ENCODE measurements at regions not wholly inside any gene's neighbourhood (a gene's known extent, or its start where the extent isn't known, plus 50 kb on each side); places are given as distances from the start of the nearest gene placed in this dataset.

DNA sequence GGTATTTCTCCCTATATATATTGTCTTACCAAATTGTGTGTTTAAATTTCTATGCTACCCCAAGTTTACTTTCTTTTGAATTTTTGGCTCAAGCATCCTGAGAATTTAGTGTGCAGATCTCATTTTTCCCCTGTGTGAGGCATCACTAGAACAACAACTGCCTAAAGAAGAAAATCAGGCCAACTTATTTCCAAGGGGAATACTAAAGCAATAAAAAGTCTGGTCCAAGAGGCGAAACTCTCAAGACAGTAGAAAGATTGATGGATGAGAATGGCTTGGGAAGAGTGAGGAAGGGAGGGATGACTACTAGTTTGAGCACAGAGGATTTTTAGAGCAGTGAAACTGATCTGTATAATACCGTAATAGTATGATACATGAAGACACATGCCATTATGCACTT, 86.3 kb upstream of the CFAP20DC start:
- no peak for TF ChIP-seq POLR2A (IDR thresholded peaks at IDR 0.05)
- TF ChIP-seq, protein P1, sequence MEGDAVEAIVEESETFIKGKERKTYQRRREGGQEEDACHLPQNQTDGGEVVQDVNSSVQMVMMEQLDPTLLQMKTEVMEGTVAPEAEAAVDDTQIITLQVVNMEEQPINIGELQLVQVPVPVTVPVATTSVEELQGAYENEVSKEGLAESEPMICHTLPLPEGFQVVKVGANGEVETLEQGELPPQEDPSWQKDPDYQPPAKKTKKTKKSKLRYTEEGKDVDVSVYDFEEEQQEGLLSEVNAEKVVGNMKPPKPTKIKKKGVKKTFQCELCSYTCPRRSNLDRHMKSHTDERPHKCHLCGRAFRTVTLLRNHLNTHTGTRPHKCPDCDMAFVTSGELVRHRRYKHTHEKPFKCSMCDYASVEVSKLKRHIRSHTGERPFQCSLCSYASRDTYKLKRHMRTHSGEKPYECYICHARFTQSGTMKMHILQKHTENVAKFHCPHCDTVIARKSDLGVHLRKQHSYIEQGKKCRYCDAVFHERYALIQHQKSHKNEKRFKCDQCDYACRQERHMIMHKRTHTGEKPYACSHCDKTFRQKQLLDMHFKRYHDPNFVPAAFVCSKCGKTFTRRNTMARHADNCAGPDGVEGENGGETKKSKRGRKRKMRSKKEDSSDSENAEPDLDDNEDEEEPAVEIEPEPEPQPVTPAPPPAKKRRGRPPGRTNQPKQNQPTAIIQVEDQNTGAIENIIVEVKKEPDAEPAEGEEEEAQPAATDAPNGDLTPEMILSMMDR (IDR thresholded peaks at IDR 0.05), result no peak

DNA sequence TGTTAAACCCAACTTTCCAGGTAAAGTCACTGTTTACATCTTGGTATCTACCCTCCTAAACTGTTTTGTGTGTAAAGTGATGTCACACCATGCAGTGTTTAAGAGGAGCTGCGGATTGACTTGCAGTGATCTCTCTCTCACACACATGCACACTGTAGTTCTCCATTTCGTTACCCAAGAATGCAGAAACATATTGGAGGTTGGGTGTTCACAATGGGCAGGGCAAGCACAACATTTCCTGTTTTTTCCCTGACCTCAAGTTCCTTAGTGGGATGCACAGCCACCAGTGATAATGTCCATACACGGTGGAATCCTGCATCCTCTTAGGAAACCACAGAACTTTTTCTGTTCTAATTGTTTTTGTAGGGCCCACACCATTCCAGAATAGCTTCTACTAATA, 85.3 kb upstream of the CFAP20DC start:
- DNase-seq, result no peak
- no peak overlapping the region for H3K4me3 ChIP-seq
- H3K27me3 ChIP-seq, result no peaks in the 10 kb centered on the region
- H3K36me3 ChIP-seq (replicated peaks in 1 of 2), result no peaks in the 10 kb centered on the region
- no peaks in the 10 kb centered on the region for H3K9me3 ChIP-seq (replicated peaks in 1 of 3)
- peaks cover 8 to 9% of the 10 kb centered on the region in 2 donors for H3K4me1 ChIP-seq (replicated peaks in 1 of 2)
- WGBS, 4 donors, result 57 to 71% (median 64%) methylated on average over 3 of the region's 3 CpGs
- intact Hi-C loops (cut with DNase I), result loop anchor here in 1 of 2 donors (10.0 kb wide), 1 partner anchor 900 kb away; no protein-coding TSS in a partner anchor
- H3K27ac ChIP-seq, result no peak overlapping the region
- TF ChIP-seq POLR2A (IDR thresholded peaks at IDR 0.05), result no peak
- TF ChIP-seq, protein P1 (IDR thresholded peaks at IDR 0.05), result no peak

More for the DNA sequence above, 86.3 kb upstream of the CFAP20DC start:
- WGBS, 4 donors, result 74 to 96% (median 93%) methylated on average over 2 of the region's 2 CpGs
- H3K27me3 ChIP-seq, result no peaks in the 10 kb centered on the region
- no peak overlapping the region for H3K4me3 ChIP-seq
- H3K4me1 ChIP-seq (replicated peaks in 1 of 2), result peaks cover 4 to 9% of the 10 kb centered on the region in 2 donors
- H3K9me3 ChIP-seq (replicated peaks in 1 of 3), result no peaks in the 10 kb centered on the region
- intact Hi-C loops (cut with DNase I), result loop anchor here in 1 of 2 donors (10.0 kb wide), 1 partner anchor 899 kb away; no protein-coding TSS in a partner anchor
- H3K27ac ChIP-seq, result no peak overlapping the region
- no peaks in the 10 kb centered on the region for H3K36me3 ChIP-seq (replicated peaks in 1 of 2)
- DNase-seq, result no peak

DNA sequence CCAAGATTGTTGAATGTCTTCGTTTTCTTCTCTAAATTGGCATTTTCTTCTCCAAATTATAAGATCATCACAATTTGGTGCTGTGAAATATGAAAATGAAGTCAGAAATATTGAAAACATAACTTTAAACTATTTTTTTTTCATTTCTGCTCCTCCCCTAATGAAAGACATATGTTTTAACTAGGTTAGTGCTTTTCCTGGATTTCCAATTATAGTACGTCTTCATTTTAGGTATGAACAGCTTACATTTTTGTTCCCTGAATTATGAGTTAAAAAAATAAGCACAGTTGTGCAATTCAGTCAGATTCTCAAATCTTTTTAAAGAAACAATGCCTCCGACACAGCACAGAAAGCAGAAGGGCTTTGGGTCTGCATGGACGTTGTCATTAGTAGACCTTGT, 83.5 kb upstream of the CFAP20DC start:
- intact Hi-C loops (cut with DNase I), result loop anchor here in 1 of 2 donors (10.0 kb wide), 1 partner anchor 901 kb away; no protein-coding TSS in a partner anchor
- Histone ChIP-seq H3K27ac (no peak overlapping the region), H3K27me3 (no peaks in the 10 kb centered on the region), H3K4me1 (replicated peaks in 1 of 2) (peaks cover 8 to 9% of the 10 kb centered on the region in 2 donors), H3K9me3 (replicated peaks in 1 of 3) (no peaks in the 10 kb centered on the region), H3K36me3 (replicated peaks in 1 of 2) (no peaks in the 10 kb centered on the region), H3K4me3 (no peak overlapping the region)
- TF ChIP-seq, protein P1 (IDR thresholded peaks at IDR 0.05), result no peak
- no peak for TF ChIP-seq POLR2A (IDR thresholded peaks at IDR 0.05)
- DNase-seq, result no peak
- WGBS, 4 donors, result 72 to 80% (median 77%) methylated on average over 4 of the region's 4 CpGs

DNA sequence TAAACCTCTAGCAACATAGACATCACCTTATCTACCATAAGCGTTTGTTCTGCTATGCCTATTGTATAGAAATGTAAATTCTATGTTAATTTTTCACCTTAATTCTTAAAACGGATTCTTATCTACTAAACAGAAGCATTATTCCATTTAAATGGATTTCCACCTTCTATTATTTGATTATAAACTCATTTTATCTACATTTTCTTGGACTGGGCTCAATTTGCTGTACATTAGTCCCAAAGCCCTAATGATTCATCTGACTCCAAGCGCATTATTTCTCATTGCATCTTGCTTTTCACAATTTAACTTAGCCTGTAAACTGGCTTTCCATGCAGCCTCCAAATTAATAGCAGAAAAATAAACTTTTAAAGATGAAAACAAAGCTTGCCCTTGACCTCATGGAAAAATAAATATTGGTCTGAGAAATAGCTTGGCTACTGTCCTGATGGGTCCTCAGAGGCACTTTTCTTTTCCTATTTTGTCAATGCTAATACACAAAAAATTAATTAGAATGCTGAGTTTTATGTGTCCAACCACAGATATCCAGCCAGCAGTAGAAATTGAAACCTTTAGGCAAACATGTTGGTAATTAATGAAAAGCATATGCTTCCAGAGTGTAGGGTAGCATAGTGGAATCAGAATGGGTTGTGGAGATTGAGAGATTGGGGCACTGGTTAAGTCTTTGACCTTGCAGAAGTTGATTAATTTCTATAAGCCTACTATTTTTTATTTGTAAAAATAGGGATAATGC, 81.4 kb upstream of the CFAP20DC start:
- no peak for TF ChIP-seq POLR2A (IDR thresholded peaks at IDR 0.05)
- TF ChIP-seq, protein P1 (IDR thresholded peaks at IDR 0.05), result no peak
- Histone ChIP-seq H3K27ac (no peak overlapping the region), H3K27me3 (no peaks in the 10 kb centered on the region), H3K36me3 (replicated peaks in 1 of 2) (no peaks in the 10 kb centered on the region), H3K4me3 (no peak overlapping the region), H3K4me1 (replicated peaks in 1 of 2) (peaks cover 8 to 9% of the 10 kb centered on the region in 2 donors), H3K9me3 (replicated peaks in 1 of 3) (no peaks in the 10 kb centered on the region)
- 58 to 70% (median 62%) methylated on average over 3 of the region's 3 CpGs for WGBS, 4 donors
- intact Hi-C loops (cut with DNase I), result loop anchor here in 1 of 2 donors (10.0 kb wide), 1 partner anchor 904 kb away; no protein-coding TSS in a partner anchor
- no peak for DNase-seq
